Mesenchymal stem cell (in vitro differentiated cells and primary cell): ENCODE measurements at regions not wholly inside any gene's neighbourhood (a gene's known extent, or its start where the extent isn't known, plus 50 kb on each side); places are given as distances from the start of the nearest gene placed in this dataset.

Source experiments
- DNase-seq: peaks from one replicate; pipeline ENCODE4 v3.0.0-alpha.2; 2013
- H2AFZ ChIP-seq: one replicate; pipeline ENCODE4 v1.6.1; 2013; ENCODE audit warnings: low read depth, mild to moderate bottlenecking, control low read depth, inconsistent platforms, low read length, moderate library complexity
- H2AK5ac ChIP-seq: 2 replicates; pipeline ENCODE4 v1.6.1; 2013; ENCODE audit warnings: low read length, moderate library complexity, mild to moderate bottlenecking, inconsistent platforms; ENCODE audit not compliant: severe bottlenecking
- H2BK120ac ChIP-seq: one replicate; pipeline ENCODE4 v1.6.1; 2013; ENCODE audit warnings: low read depth, mild to moderate bottlenecking, inconsistent platforms, low read length, moderate library complexity
- H2BK12ac ChIP-seq, 2 experiments: one replicate each; pipeline ENCODE4 v1.6.1; 2013; ENCODE audit warnings: inconsistent platforms in 2 of 2, low read length in 2 of 2, mild to moderate bottlenecking in 2 of 2, moderate library complexity in 2 of 2, control low read depth in 1 of 2
- H2BK15ac ChIP-seq: one replicate; pipeline ENCODE4 v1.6.1; 2013; ENCODE audit warnings: mild to moderate bottlenecking, low read depth, inconsistent platforms; ENCODE audit not compliant: poor library complexity, severe bottlenecking
- H2BK5ac ChIP-seq: 2 replicates; pipeline ENCODE4 v1.6.1; 2013; ENCODE audit warnings: low read depth, mild to moderate bottlenecking, low read length, control low read depth, inconsistent platforms; ENCODE audit not compliant: poor library complexity, severe bottlenecking
- H3K14ac ChIP-seq, 2 experiments: one replicate each; pipeline ENCODE4 v1.6.1; 2013; ENCODE audit warnings: inconsistent platforms in 2 of 2, low read length in 2 of 2, control low read depth in 1 of 2, mild to moderate bottlenecking in 1 of 2, moderate library complexity in 1 of 2
- H3K18ac ChIP-seq, 2 experiments: one replicate each; pipeline ENCODE4 v1.6.1; 2013; ENCODE audit warnings: inconsistent platforms in 2 of 2, low read length in 2 of 2, control low read depth in 1 of 2, low read depth in 1 of 2, mild to moderate bottlenecking in 1 of 2
- H3K23ac ChIP-seq, 2 experiments: one replicate each; pipeline ENCODE4 v1.6.1; 2013; ENCODE audit warnings: inconsistent platforms in 2 of 2, low read length in 2 of 2, mild to moderate bottlenecking in 2 of 2, moderate library complexity in 2 of 2, control low read depth in 1 of 2
- H3K27ac ChIP-seq: 2 replicates; pipeline ENCODE4 v1.5.1; 2013; ENCODE audit warnings: mild to moderate bottlenecking, moderate library complexity, low read length, control low read depth, inconsistent platforms; ENCODE audit not compliant: poor library complexity, severe bottlenecking
- H3K27me3 ChIP-seq, 2 experiments: 2 replicates each; pipeline versions ENCODE4 v1.6.1 to v1.7.0; 2013; ENCODE audit warnings: low read length in 2 of 2, mild to moderate bottlenecking in 2 of 2, moderate library complexity in 2 of 2, control low read depth in 1 of 2, inconsistent platforms in 1 of 2; ENCODE audit not compliant: control insufficient read depth in 1 of 2, insufficient read depth in 1 of 2
- H3K36me3 ChIP-seq, 2 experiments: 2 replicates each; pipeline versions ENCODE4 v1.6.1 to v1.7.0; 2013; ENCODE audit warnings: low read length in 2 of 2, control low read depth in 1 of 2, inconsistent platforms in 1 of 2, low read depth in 1 of 2, mild to moderate bottlenecking in 1 of 2; ENCODE audit not compliant: insufficient read depth in 2 of 2, control insufficient read depth in 1 of 2
- H3K4ac ChIP-seq, 2 experiments: one replicate each; pipeline ENCODE4 v1.6.1; 2013; ENCODE audit warnings: inconsistent platforms in 2 of 2, low read length in 2 of 2, mild to moderate bottlenecking in 2 of 2, moderate library complexity in 2 of 2, control low read depth in 1 of 2, low read depth in 1 of 2
- H3K4me1 ChIP-seq: 2 replicates; pipeline ENCODE4 v1.6.1; 2013; ENCODE audit warnings: low read depth, low read length, control low read depth; ENCODE audit not compliant: control insufficient read depth, insufficient read depth
- H3K4me2 ChIP-seq: 2 replicates; pipeline ENCODE4 v1.6.1; 2013; ENCODE audit warnings: low read length, mild to moderate bottlenecking, inconsistent platforms; ENCODE audit not compliant: poor library complexity, severe bottlenecking
- H3K4me3 ChIP-seq, 2 experiments: 2 replicates each; pipeline versions ENCODE4 v1.5.1 to v1.7.0; 2013; ENCODE audit warnings: low read length in 2 of 2, mild to moderate bottlenecking in 2 of 2, control low read depth in 1 of 2, low read depth in 1 of 2; ENCODE audit not compliant: insufficient read depth in 1 of 2
- H3K79me1 ChIP-seq: replicated peaks from 2 replicates; pipeline ENCODE4 v1.6.1; 2013; ENCODE audit warnings: mild to moderate bottlenecking, control low read depth, low read length, inconsistent platforms; ENCODE audit not compliant: poor library complexity, severe bottlenecking
- H3K9ac ChIP-seq: 2 replicates; pipeline ENCODE4 v1.7.0; 2013; ENCODE audit warnings: mild to moderate bottlenecking, low read length, moderate library complexity
- H3K9me3 ChIP-seq: 2 replicates; pipeline ENCODE4 v1.7.0; 2013; ENCODE audit warnings: mild to moderate bottlenecking, low read length; ENCODE audit not compliant: control insufficient read depth
- H4K8ac ChIP-seq: one replicate; pipeline ENCODE4 v1.6.1; 2013; ENCODE audit warnings: inconsistent platforms, mild to moderate bottlenecking, low read length, moderate library complexity
- H4K91ac ChIP-seq: one replicate; pipeline ENCODE4 v1.6.1; 2013; ENCODE audit warnings: mild to moderate bottlenecking, low read length, inconsistent platforms
- WGBS: methylation state at CpG from one replicate; pipeline ENCODE4 v1.1.7; 2013; ENCODE audit warnings: mixed read lengths; 5-methylcytosine and 5-hydroxymethylcytosine counted together

DNA sequence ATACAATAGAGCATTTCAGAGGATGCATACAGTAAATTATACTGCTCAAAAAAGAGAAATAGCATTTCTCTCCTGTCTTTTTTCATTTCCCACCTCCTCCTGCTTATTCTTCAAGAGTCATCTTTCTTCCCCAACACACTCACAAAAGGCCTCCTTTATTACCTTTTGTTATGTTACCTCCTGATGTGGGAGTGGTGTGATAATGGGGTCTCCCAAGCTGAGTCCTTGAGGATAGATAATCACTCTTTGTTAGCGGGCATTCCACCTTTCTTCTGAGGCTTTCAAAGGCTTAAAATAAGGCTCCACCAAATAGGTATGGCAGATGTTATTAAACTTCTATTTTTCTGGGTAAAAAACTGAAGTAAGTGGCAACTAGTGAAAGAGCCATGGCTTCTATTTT lies 159.8 kb downstream of the CPEB2 start:
- H3K18ac ChIP-seq: no peak overlapping the region
- no peaks in the 10 kb centered on the region for H3K27me3 ChIP-seq
- no peak overlapping the region for H3K27ac ChIP-seq
- H2BK15ac ChIP-seq: no peak overlapping the region
- H3K4ac ChIP-seq: no peak overlapping the region
- no peak overlapping the region for H2BK120ac ChIP-seq
- H3K4me1 ChIP-seq: peaks cover 2% of the 10 kb centered on the region
- no peaks in the 10 kb centered on the region for H3K9me3 ChIP-seq
- no peak for DNase-seq
- 80% methylated on average over 1 of the region's 1 CpG for WGBS
- no peak overlapping the region for H3K4me3 ChIP-seq
- H3K79me1 ChIP-seq: no peaks in the 10 kb centered on the region
- H3K9ac ChIP-seq: peak overlapping the region; percentile 34
- no peak overlapping the region for H4K8ac ChIP-seq
- no peak overlapping the region for H2BK12ac ChIP-seq
- no peaks in the 10 kb centered on the region for H3K36me3 ChIP-seq
- H4K91ac ChIP-seq: no peak overlapping the region
- no peak overlapping the region for H2BK5ac ChIP-seq
- no peak overlapping the region for H3K23ac ChIP-seq
- H3K14ac ChIP-seq: no peak overlapping the region
- H2AK5ac ChIP-seq: no peak overlapping the region
- H3K4me2 ChIP-seq: no peak overlapping the region
- no peak overlapping the region for H2AFZ ChIP-seq

DNA sequence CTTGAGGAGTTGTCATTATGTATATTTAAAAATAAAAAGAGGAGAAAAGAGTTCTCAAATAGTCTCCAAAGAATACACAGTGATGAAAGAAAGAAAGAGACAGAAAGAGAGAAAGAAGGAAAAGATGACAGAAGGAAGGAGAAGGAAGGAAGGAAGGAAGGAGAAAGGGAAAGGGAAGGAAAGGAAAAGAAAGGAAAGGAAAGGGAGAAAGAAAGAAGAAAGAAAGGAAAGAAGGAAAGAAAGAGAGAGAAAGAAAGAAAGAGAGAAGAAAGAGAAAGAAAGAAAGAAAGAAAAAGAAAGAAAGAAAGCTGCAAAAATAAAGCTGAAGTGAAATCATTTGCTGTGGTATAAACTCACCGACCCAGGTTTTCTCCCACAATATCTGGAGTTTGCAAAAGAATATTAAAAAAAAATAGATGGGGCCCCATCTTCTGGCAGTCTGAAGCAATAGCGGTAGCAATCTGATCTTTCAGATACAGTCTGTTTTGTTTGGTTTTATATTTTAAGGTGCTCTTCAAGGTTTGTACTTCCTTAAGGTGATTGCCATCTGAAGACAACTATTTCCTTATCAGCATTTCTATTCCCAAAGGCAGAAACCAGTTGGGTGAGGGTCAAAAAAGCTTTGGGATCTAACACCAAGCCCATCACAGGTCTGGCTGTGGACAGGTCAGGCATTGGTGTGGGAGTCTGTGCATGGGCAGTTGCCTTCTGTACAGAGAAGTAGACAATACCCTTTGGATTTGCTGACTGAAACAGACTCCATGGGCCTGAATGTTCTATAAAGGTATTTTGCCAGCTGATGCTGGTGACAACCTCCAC lies 160.4 kb downstream of the CPEB2 start:
- no peak overlapping the region for H3K27ac ChIP-seq
- H4K8ac ChIP-seq: no peak overlapping the region
- no peak overlapping the region for H3K4me2 ChIP-seq
- H2AK5ac ChIP-seq: no peak overlapping the region
- H3K9ac ChIP-seq: peak overlapping the region; percentile 34
- H2BK12ac ChIP-seq: no peak overlapping the region
- no peaks in the 10 kb centered on the region for H3K27me3 ChIP-seq
- peaks cover 2% of the 10 kb centered on the region for H3K4me1 ChIP-seq
- DNase-seq: peak; percentile 34
- no peak overlapping the region for H3K14ac ChIP-seq
- no peak overlapping the region for H3K18ac ChIP-seq
- no peak overlapping the region for H2AFZ ChIP-seq
- no peak overlapping the region for H2BK15ac ChIP-seq
- H3K36me3 ChIP-seq: no peaks in the 10 kb centered on the region
- H3K4me3 ChIP-seq: no peak overlapping the region
- H3K79me1 ChIP-seq: no peaks in the 10 kb centered on the region
- no peak overlapping the region for H3K23ac ChIP-seq
- no peak overlapping the region for H2BK120ac ChIP-seq
- H3K4ac ChIP-seq: no peak overlapping the region
- no peak overlapping the region for H4K91ac ChIP-seq
- 33% methylated on average over 2 of the region's 2 CpGs for WGBS
- no peak overlapping the region for H2BK5ac ChIP-seq
- no peaks in the 10 kb centered on the region for H3K9me3 ChIP-seq

DNA sequence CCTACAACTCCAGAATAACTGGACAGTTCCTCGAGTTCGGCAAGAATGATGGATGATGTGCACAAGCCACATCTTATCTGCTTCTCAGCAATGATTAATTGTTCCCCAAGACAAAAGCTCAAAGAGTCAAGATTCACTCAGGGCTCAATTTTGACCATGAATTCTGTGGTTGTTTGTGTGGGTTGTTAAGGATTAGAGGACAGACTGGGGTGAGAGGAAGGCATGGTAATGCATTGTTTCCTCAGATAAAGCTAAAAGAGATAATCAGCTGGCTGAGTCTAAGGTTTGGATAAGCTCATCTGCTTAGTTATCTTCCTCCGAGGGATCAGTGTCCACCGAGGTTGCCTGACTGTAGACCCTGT lies 161.0 kb downstream of the CPEB2 start:
- H3K4me3 ChIP-seq: no peak overlapping the region
- peak; percentile 56 for DNase-seq
- H2BK12ac ChIP-seq: no peak overlapping the region
- no peaks in the 10 kb centered on the region for H3K27me3 ChIP-seq
- no peak overlapping the region for H3K23ac ChIP-seq
- H4K8ac ChIP-seq: no peak overlapping the region
- no peak overlapping the region for H3K9ac ChIP-seq
- H2BK120ac ChIP-seq: no peak overlapping the region
- no peaks in the 10 kb centered on the region for H3K9me3 ChIP-seq
- no peak overlapping the region for H3K4ac ChIP-seq
- H3K4me1 ChIP-seq: peaks cover 2% of the 10 kb centered on the region
- no peaks in the 10 kb centered on the region for H3K79me1 ChIP-seq
- no peak overlapping the region for H2AFZ ChIP-seq
- no peak overlapping the region for H2BK15ac ChIP-seq
- no peak overlapping the region for H3K4me2 ChIP-seq
- peak overlapping the region; percentile 49 for H2AK5ac ChIP-seq
- no peaks in the 10 kb centered on the region for H3K36me3 ChIP-seq
- WGBS: 51% methylated on average over 4 of the region's 4 CpGs
- no peak overlapping the region for H3K18ac ChIP-seq
- no peak overlapping the region for H3K14ac ChIP-seq
- no peak overlapping the region for H4K91ac ChIP-seq
- H3K27ac ChIP-seq: no peak overlapping the region
- no peak overlapping the region for H2BK5ac ChIP-seq

DNA sequence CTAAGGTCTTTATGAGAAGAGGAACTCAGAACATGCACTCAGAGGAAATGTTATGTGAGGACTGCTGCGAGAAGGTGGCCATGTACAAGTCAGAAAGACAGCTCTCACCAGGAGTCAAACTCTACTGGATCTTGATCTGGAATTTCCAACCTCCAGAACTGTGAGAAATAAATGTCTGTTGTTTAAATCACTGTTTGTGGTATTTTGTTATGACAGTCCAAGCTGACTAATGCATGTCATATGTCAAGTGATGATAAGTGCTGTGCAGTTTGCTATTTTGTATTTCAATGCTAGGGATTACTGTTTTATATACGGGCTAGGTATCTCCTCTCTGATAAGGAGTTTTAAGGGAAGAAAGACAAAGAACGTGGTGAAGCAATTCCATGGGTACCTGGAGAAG lies 162.3 kb downstream of the CPEB2 start:
- DNase-seq: peak; percentile 78
- Histone ChIP-seq H3K27me3 (no peaks in the 10 kb centered on the region), H3K4me2 (no peak overlapping the region), H3K36me3 (no peaks in the 10 kb centered on the region), H2AFZ (no peak overlapping the region), H2BK15ac (no peak overlapping the region), H2BK5ac (no peak overlapping the region), H2BK120ac (no peak overlapping the region), H3K18ac (no peak overlapping the region), H3K9me3 (peaks cover under 1% of the 10 kb centered on the region), H3K9ac (no peak overlapping the region), H4K8ac (no peak overlapping the region), H2AK5ac (no peak overlapping the region), H3K14ac (no peak overlapping the region), H3K4ac (no peak overlapping the region), H3K79me1 (no peaks in the 10 kb centered on the region), H3K27ac (no peak overlapping the region), H3K4me3 (no peak overlapping the region), H2BK12ac (no peak overlapping the region), H3K23ac (no peak overlapping the region), H4K91ac (no peak overlapping the region), H3K4me1 (peaks cover 1% of the 10 kb centered on the region)
- WGBS: 37% methylated on average over 3 of the region's 3 CpGs
